ENCODE measurements at regions not wholly inside any gene's neighbourhood (a gene's known extent, or its start where the extent isn't known, plus 50 kb on each side); places are given as distances from the start of the nearest gene placed in this dataset.

GRCh38 chr4:114464726-114465272, 133.8 kb upstream of the UGT8 start:
- TF ChIP-seq CTCF (IDR thresholded peaks at IDR 0.05): no peak
- no peak for TF ChIP-seq POLR2A (IDR thresholded peaks at IDR 0.05)
- no peak for TF ChIP-seq EP300 (IDR thresholded peaks at IDR 0.05)

All from ovary (tissue), 3 donors.